GM21360 (cell line): ENCODE measurements at regions not wholly inside any gene's neighbourhood (a gene's known extent, or its start where the extent isn't known, plus 50 kb on each side); places are given as distances from the start of the nearest gene placed in this dataset.

ENCODE experiments used
- ATAC-seq: cut with Tn5 transposase; IDR thresholded peaks from one replicate; pipeline ENCODE4 v1.9.1; 2021; ENCODE audit warnings: mild to moderate bottlenecking, moderate library complexity; ENCODE audit not compliant: unreplicated experiment

DNA sequence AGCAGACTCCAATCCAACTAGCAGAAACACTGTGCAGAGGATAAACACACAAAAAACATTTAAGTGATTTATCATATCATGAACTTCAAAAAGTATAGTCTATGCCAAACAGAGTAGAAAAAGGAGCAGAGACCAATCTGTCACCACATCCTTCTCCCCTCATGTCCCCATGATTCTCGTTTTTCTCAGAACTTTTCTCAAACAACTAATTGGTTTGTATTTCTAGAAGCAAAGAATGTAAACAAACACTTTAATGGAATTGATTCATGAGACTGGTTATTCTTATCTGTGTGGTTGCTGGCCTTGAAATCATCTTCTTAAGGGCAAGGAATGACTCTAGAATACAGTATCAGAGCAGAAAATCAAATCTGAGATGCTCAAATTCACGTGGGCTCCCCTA lies 294.2 kb upstream of the THBS1 start:
- ATAC-seq, result no peak

DNA sequence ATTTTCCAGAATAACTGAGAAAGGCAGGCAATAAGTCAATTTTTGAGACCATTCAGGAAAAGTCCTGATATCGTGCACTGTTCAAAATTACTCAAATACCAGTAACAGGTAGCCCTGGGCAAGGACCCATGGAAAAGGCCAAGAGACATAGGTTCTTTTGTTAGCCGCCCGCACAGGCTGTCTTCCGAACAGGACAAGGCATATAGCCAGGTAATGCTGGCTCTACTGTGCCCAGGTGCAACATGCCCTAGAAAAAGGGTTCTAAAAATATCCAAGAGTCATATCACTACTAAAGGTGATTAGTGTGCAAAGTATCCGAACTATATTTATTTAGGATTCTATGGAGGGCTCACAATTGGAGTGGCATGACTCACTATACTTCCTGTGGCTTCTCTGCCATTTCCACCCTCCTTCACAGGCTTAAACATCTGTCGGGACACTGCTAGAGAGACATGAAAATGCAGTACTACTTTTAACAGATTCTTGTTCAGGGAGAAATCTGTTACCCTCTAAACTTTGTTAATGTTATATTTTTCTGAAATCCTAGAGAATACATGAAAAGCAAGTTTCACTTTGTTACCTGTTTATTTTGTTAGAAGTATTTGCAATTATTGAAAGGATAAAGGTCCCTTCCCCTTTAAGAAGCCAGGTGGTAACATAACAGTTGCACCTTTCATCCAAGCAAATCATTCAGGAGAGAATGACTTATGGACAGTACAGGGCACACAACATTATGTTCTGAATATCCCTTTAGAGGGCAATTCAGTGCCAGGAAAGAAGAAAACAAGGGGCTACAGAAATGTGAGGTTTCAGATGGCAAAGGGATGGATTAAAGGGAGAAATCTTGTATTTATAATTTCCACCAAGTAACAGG lies 293.3 kb upstream of the THBS1 start:
- no peak for ATAC-seq

DNA sequence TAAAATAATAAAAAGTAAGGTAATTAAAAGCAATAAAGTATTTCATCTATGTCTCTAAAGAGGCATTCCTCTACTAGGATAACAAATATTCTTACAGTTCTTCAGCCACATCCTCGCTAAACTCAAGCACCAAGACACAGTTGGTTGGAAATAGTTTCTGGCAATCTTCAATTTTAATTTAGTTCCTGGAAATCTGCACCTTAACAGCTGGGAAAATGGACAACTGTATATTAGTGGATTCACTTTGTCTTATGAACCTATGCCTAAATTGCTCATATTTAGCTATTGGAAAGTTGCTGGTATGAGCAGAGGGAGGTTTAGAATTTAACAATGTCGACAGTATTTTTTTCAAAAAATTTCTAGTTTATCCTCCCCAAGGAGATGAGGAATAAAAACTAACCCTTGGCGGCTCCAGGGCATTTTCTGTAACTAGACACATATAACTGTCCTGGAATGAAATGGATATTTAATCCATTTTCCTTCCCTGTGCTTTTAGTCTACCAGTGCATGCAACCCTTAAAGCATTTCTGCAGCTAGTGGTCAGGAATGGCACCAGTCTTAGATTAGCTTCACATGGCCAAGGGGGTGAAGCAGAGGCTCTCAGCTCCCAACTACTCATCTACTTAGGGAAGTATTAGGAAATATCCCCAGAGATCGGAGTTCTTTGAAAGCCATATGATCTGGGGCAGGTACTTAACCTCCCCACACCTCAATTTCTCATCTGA lies 290.0 kb upstream of the THBS1 start:
- ATAC-seq, result no peak

DNA sequence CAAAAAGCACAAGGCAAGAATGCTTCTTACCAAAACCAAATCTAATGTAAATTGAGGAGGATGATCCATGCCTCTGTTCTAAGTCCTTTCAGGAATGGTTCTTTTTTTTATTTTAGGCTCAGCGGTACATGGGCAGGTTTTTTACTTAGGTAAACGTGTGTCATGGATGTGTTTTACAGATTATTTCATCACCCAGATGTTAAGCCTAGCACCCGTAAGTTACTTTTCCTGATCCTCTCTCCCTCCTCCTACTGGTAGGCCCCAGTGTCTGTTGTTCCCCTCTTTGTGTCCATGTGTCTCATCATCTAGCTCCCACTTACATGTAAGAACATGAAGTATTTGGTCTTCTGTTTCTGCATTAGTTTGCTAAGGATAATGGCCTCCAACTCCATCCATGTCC lies 289.2 kb upstream of the THBS1 start:
- no peak for ATAC-seq

DNA sequence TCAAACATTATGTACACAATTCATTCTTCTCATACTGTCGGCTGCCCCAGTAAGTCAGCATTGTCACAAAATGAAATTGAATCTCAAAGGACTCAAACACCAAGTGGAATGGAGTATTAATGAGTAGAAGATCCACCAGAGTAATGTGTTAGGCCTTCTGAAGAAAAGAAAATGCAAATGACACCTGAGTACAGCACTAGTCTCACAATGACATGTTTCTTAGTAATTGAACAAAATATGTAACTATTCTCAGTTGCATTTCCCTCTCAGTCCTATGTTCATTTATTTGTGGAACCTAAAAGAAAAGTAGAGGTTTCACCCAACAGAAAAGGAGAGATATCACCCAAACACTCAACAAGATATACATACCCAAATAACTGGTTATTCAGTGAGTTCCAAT lies 283.9 kb upstream of the THBS1 start:
- ATAC-seq, result no peak

DNA sequence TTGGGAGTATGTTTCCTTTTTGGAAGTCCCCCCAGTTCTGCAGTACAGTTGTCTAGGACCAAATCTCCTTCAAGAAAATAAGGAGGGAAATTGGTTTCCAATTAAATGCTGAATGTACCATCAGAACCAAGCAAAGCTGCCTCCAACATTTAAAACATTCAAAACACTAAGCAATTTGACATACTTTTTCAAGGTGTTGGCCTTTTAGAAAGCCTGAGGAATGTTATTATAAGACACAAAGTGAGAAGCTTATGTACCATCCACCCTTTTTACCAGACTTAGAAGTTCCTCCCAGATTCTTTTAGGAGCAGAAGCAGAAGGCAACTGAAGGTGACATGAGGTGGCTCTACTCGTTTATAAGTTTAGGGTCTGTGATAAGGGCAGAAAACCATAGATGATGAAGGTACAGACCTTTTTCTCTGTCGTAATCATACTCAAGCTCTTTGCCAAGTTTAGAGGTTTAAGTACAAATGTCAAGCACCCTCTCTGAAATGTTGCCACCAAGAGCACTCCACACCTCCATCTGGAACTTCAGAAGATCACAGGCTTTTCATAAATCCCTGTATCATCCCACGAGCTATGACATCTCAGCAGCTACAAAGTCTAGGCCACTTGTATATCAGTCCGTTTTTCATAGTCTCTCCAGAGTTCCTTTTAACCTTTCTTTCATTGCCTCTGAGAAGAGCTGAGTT lies 282.5 kb upstream of the THBS1 start:
- ATAC-seq, result no peak

DNA sequence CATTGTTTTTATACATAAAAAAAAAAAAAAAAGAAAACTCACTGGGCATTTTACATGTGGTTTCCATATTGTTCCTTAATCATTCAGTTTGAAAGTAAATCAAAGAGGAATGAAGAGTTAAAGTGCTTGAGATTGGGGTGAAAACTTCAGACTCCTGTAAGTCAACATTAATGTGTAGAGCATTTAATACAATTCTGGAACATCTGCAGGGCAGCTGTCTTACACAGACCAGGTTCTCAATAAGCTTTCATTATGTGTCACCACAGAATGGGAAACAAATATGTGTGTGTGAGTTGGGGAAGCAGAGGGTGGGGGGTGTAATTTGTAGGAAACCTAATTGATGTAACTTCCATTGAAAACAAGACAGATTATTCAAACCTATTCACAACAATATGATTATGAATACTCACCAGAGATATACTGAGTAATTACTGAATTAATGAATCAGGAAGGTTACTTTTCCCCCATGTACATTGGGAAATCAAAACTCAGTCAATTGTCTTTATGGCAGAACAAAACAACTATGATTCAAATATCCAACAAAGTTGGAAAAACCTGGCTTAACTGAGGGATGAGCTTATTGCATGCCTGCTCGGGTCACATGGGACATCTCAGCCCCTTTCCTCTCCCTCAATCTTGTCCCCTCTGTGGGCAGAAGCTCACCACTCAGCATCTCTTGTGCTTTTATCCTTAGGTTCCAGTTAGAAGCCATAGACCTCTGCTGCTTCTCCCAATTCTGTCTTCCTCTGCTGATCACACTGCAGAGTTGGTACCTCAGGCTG lies 281.2 kb upstream of the THBS1 start:
- no peak for ATAC-seq

DNA sequence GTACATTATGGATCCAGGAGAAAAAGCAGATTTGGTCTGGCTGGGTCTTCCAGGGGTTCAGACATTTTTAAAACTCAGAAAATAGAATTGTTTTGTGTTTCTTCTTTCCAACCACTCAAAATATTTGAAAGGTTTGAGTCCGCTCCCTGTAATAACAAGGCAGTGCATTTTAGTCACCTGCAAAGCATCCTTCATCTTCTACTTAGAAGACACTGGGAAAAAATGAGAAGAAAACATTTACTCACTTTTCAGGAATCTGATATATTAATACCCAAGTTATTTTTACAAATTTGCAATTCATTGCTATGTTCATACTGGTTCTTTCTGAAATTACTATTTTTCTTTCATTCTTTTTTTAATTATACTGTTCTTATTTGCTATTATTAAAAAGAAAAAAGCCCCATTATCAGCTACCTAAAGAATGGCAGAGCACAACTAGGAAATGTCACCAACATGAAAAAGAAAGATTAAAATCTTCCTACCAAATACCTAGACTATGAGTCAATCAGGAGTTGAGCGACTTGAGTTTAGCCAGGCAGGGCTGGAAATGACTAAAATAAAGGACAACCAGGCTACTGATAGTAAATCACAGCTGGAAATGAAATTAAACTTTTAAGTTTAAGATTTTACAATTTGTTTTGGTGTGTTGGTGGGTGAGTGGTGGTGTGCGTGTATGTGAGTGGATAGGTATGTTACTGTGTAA lies 280.3 kb upstream of the THBS1 start:
- ATAC-seq, result no peak

DNA sequence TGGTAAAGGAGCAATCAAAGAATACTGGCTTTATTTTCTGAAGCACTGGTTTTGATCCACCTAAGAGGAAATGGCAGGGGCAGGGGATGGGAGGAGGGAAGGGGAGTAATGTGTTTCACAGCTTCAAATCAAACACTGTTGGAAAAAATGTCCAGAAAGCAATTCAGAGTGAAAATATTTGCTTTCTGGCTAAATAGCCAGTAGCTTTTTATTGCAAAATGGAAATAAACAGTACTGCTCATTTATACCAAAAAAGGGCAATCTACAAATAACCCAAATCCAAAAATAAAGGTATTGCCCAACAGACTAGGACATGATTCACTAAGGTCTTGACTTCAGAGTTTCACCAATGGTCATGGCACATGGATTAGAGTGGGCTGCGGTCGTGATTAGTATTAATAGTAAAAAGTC lies 279.3 kb upstream of the THBS1 start:
- no peak for ATAC-seq

DNA sequence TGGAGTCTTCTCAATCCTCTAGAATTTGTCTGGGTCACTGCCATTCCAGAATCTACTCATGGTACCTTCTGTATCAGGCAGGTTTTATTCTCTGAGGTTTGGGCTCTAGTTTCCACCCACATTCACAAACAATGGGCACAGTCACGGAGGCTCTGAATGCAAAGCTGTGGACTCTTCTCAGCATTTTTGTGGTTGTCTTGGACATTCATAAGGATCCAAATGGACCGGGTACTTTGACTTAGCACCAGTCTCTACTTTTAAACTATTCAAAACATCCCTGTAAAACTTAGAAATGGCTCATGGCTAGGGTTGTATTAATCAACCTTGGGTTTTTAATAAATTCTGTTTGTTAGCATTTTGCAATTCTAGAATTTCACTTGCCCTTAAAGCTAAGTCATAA lies 277.9 kb upstream of the THBS1 start:
- ATAC-seq, result no peak

DNA sequence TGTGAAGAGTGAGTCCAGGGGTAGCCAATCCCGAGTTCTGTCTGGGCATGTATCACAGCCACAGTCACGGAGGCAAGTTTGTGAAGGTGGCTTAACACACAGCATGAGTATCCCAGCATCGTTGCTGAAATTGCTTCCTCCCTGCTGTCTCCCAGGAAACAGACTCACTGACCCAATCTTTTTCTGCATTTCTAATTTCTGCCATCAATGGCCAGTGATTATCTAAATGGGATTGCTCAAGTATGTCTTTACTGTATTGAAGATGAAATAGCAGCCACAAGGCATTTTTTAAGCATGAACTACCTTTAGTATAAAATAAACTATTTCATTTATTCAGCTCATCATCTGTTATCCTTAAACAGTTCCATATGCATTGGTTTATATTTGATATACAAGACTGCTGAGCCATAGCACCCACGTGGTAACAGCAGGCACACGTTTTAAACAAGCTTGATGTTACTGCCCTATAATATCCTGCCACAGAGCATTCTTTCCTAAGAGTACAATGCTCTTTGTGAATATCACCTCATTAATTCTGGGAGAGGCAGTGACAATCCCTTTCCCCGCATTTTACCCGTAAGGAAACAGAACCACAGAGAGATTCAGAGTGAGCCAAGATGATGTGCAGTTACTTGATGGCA lies 276.6 kb upstream of the THBS1 start:
- ATAC-seq, result no peak

DNA sequence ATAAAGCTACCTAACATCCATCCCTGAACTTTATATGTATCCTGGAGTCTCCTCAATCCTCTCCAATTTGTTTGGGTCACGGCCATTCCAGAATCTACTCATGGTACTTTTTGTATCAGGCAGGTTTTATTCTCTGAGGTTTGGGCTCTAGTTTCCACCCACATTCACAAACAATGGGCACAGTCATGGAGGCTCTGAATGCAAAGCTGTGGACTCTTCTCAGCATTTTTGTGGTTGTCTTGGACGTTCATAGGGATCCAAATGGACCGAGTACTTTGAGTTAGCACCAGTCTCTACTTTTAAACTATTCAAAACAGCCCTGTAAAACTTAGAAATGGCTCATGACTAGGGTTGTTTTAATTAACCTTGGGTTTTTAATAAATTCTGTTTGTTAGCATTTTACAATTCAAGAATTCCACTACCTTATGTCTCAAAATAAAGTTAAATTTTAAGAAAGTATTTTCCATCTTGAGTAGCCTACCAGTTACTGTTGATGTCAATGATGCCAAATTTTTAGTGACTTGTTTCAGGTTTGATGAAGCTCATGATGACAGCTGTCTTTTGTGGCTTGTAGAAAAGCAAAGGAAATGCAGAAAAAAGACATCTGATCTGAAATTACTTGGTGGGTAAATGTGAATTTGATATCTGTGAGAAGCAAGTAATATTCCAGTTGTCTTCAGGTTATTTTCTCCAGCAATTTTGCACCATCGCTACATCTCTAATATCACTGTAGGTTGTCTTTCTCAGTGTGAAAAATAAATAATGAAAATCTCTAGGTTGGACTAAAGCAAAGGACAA lies 275.7 kb upstream of the THBS1 start:
- ATAC-seq, result no peak

DNA sequence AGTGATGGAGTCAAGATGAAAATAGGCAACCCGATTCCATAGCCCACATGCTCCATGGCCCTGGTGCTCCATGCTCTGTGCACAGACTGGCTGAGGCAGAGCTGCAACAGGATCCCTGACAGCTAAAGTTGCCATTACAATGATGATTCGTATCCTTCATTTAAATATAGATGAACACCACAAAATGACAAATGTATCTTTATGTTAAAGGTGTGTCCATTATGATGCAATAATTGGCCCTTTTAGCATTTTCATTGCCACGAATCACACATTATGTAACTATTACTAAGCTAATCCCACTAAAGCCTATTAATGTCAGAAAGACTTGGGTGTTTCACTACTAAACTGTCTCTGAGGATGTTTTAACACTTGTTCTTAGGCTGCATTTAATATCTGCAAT lies 270.2 kb upstream of the THBS1 start:
- ATAC-seq, result no peak

DNA sequence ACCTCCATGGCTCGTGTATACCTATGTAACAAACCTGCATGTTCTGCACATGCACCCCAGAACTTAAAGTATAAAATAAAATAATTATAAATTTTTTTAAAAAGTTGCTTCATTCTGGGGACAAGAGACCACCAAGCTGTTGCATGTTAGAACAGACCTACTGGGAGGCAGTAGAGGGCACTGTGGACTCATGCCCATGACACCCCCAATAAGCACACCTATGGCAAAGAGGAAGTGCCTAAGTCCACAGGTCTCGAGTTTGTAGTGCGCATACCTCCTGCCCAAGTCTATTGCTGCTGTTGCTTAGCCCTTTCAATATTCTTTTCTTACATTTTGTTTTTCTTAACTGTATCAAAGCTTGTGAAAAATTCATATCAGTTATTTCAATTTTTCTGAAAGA lies 267.9 kb upstream of the THBS1 start:
- no peak for ATAC-seq

DNA sequence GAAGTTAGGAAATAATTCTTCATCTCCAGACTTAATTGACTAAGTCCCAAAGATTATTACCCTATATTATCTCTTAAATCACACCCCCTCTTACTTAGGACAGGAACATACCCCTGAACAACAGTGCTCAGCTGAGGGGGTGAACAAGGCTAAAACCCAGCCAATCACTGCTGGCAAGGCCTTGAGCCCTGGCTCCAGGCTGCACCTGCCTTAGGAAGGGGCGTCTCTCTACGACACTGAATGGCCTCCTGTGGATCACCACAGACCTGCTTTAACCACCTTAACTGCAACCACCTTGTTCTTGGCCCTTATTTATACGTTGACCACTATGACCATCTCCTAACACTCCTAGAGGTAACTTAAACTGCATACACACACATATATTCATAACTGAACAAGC lies 267.4 kb upstream of the THBS1 start:
- ATAC-seq, result no peak

DNA sequence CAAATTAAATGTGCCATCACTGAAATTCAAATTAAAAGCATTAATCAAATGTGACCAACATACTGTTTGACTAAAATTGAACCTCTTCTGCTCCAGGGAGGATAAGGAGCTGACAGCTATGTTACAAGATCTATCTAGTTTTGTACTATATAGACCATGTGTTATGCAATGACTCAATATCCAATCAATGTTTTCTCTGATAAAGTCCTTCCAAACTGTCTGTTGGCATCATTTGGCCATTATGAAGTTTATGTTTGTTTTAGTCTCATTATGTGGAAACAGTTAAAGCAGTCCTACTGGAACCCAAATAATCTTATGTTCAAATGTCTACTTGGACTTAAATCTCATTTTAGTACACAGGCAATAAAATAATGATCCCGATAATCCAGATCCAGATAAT lies 267.0 kb upstream of the THBS1 start:
- no peak for ATAC-seq

DNA sequence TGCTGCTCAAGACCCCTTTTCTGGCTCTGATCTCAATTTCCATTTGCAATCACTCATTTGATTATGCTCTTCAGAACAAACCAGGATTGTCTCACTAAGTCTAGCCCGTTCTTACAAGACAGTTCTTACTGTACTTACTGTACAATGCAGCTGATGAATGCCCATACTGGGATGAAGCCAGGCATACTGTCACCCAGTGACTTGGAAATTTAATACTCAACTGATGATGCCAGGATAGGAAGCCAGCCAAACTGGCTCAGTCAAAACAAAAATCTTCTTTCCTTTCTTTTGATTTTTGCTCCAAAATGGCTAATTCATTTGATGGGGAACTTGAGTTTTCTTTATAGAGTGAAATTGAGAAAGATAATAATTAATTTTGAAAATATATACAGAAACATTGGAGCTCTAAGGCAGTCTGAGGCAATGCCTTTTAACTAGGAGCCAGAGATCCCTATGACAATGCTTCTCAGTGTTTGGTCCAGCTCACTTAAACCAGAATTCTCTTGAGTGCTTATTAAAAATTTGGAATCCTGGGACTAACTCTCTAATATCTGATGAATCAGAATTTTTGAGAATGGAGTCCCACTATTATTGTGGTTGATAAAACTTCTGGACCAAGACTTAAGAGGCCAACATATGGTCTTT lies 265.6 kb upstream of the THBS1 start:
- ATAC-seq, result no peak

DNA sequence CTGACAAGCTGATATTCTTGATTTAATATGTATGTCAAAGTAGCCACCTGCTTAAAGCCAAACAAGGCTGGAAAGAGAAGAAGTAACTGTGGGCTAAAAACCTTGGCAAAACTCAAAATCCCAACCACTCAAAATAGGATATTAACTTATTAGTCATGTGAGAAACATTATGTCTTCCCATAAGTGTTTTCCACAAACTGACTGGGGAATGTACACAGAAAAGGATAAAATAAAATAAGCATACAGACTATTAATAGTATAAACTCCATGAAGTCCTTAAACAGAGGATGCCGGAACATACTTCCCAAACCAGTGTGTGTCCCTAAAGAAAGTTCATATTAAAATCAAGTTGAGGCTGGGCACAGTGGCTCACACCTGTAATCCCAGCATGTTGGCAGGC lies 263.7 kb upstream of the THBS1 start:
- no peak for ATAC-seq

DNA sequence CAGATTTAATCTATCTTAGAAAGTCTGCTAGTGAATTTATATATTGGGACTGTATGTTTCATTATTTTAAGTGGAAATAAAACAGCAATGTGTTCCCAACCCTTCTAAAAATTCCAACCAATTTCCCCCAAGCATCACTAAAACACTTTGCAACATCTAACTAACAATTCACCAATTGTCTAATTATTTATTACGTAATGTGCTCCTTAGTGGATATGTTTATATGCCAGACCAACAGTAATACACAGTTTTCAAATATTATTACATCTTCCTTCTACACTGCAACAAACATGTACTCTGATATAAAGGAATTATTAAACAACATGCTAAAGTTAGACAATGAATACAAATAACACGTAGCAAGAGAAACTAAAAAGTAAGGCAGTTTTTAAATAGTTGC lies 262.6 kb upstream of the THBS1 start:
- no peak for ATAC-seq
